Bronchial epithelial cell (primary cell): ENCODE measurements at regions not wholly inside any gene's neighbourhood (a gene's known extent, or its start where the extent isn't known, plus 50 kb on each side); places are given as distances from the start of the nearest gene placed in this dataset.

Experiments
- DNase-seq: peaks from one replicate; pipeline ENCODE4 v3.0.0-alpha.2; 2010; ENCODE audit warnings: low read depth
- FAIRE-seq: peaks from 2 replicates; lab custom pipeline; 2011; peaks lifted over from hg19 to GRCh38; lab: Jason Lieb, UNC
- H3K27me3 ChIP-seq: 2 replicates; pipeline ENCODE4 v1.5.1; 2011; ENCODE audit warnings: low read length; ENCODE audit not compliant: control insufficient read depth, insufficient read depth
- H3K36me3 ChIP-seq: 2 replicates; pipeline ENCODE4 v1.5.1; 2011; ENCODE audit warnings: low read length; ENCODE audit not compliant: control insufficient read depth, insufficient read depth
- H3K4me3 ChIP-seq: 2 replicates; pipeline ENCODE4 v1.5.1; 2011; ENCODE audit warnings: mild to moderate bottlenecking, low read depth, low read length, control low read depth
- CTCF ChIP-seq: IDR thresholded peaks from 2 replicates; pipeline ENCODE4 v1.5.1; 2011; ENCODE audit warnings: mild to moderate bottlenecking, moderate library complexity, low read length, control low read depth, inconsistent platforms; ENCODE audit not compliant: insufficient read depth, severe bottlenecking

- Histone ChIP-seq H3K36me3 (no peaks in the 10 kb centered on the region), H3K4me3 (no peak overlapping the region), H3K27me3 (no peaks in the 10 kb centered on the region)
- TF ChIP-seq CTCF = no peak
- no peak for FAIRE-seq
- DNase-seq = no peak
Observed at GRCh38 chr2:82320296-82320695, 2015.7 kb upstream of the LRRTM1 start.

- Histone ChIP-seq H3K27me3 (no peaks in the 10 kb centered on the region), H3K36me3 (no peaks in the 10 kb centered on the region), H3K4me3 (no peak overlapping the region)
- no peak for DNase-seq
- FAIRE-seq = no peak
- TF ChIP-seq CTCF = no peak
Observed at GRCh38 chr2:82317012-82317411, 2012.5 kb upstream of the LRRTM1 start.

- TF ChIP-seq CTCF = no peak
Observed at GRCh38 chr2:82316586-82316985, 2012.0 kb upstream of the LRRTM1 start.

GRCh38 chr2:82314836-82315472 is 2010.4 kb upstream of the LRRTM1 start:
- Histone ChIP-seq H3K27me3 (no peaks in the 10 kb centered on the region), H3K4me3 (no peak overlapping the region), H3K36me3 (no peaks in the 10 kb centered on the region)
- TF ChIP-seq CTCF = no peak
- DNase-seq (no peak), FAIRE-seq (no peak)

More at GRCh38 chr2:82316586-82316985, 2012.0 kb upstream of the LRRTM1 start:
- H3K36me3 ChIP-seq = no peaks in the 10 kb centered on the region
- FAIRE-seq = no peak
- H3K27me3 ChIP-seq = no peaks in the 10 kb centered on the region
- no peak for DNase-seq
- H3K4me3 ChIP-seq = no peak overlapping the region

- no peak for TF ChIP-seq CTCF
- no peaks in the 10 kb centered on the region for H3K27me3 ChIP-seq
- no peaks in the 10 kb centered on the region for H3K36me3 ChIP-seq
- FAIRE-seq = no peak
- no peak for DNase-seq
- no peak overlapping the region for H3K4me3 ChIP-seq
Observed at GRCh38 chr2:82307511-82307910, 2003.0 kb upstream of the LRRTM1 start.

- Histone ChIP-seq H3K27me3 (no peaks in the 10 kb centered on the region), H3K4me3 (no peak overlapping the region), H3K36me3 (no peaks in the 10 kb centered on the region)
- FAIRE-seq (no peak), DNase-seq (no peak)
- TF ChIP-seq CTCF = no peak
Observed at GRCh38 chr2:82301506-82301905, 1997.0 kb upstream of the LRRTM1 start.
